ENCODE measurements at regions not wholly inside any gene's neighbourhood (a gene's known extent, or its start where the extent isn't known, plus 50 kb on each side); places are given as distances from the start of the nearest gene placed in this dataset.

DNA sequence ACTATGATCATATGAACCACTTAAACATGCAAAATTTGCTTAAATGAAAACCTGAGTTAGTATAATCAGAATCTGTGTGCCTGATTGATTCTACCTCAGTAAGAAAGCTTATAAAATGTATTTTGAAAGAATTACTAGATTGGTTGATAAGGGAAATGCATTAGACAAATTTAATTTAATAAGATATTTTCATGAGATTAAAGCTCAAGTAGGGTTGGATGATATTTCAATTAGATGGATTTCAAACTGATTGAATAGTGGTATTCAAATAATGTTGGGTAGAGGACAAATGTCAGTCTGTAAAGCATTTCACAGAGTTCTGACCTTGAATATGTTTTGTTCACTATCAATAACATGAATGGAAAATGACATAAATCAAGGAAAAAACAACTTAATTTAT lies 780.4 kb upstream of the ALCAM start:
- in situ Hi-C loops (cut with HindIII; ENCODE audit: low pct_unique_long_range_greater_than_20kb, low sequenced_read_pairs), result no loop called here
- DNase-seq (ENCODE audit: low read depth, low spot score), result no peak

DNA sequence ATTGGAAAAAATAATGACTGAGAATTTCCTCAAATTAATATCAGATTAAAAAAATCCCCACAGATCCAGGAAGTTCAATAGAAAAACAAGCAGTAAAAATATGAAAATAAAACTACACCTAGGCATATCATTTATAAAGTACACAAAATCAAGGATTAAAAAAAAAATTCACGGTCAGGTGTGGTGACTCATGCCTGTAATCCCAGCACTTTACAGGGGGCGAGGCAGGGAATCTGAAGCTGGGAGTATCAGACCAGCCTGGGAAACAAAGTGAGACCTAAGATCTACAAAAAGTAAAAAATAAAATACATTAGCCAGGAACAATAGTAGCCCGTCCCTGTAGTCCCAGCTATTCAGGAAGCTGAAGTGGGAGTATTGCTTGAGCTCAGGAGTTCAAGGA lies 778.3 kb upstream of the ALCAM start:
- in situ Hi-C loops (cut with HindIII; ENCODE audit: low pct_unique_long_range_greater_than_20kb, low sequenced_read_pairs), result no loop called here
- no peak for DNase-seq (ENCODE audit: low read depth, low spot score)

DNA sequence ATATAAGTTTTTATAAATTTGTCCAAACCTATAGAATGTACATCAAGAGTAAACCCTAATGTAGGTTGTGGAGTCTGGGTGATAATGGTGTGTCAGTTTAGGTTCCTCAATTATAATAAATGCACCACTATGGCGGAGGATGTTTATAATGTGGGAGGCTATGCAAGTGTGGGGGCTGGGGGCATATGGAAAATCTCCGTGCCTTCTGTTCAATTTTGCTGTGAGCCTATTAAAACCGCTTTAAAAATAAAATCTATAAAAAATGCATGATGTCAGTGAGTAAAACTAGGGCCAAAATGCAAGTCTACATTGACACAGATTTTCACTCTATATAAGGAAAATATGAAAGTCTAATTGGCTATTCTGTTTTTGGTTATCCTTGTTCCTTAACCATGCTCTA lies 774.9 kb upstream of the ALCAM start:
- DNase-seq (ENCODE audit: low read depth, low spot score), result no peak
- in situ Hi-C loops (cut with HindIII; ENCODE audit: low pct_unique_long_range_greater_than_20kb, low sequenced_read_pairs), result no loop called here

DNA sequence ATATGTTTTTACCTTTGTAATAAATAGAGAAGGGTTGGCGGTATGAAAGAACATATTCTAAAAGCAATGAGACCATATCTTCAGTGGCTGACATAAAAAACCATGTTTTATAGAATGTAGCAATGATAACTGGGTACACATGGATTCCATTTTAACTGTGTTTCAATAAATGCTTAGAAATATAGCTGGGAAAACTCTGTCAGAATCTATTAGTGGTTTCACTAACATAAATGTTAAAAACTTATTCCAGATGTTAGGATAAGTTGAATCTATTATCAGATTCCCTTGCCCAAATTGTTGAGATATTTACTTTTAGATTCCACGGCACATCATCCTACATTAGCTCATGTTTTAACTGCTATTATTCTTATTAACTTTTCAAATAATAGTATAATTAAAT lies 772.2 kb upstream of the ALCAM start:
- DNase-seq (ENCODE audit: low read depth, low spot score), result no peak
- in situ Hi-C loops (cut with HindIII; ENCODE audit: low pct_unique_long_range_greater_than_20kb, low sequenced_read_pairs), result no loop called here

DNA sequence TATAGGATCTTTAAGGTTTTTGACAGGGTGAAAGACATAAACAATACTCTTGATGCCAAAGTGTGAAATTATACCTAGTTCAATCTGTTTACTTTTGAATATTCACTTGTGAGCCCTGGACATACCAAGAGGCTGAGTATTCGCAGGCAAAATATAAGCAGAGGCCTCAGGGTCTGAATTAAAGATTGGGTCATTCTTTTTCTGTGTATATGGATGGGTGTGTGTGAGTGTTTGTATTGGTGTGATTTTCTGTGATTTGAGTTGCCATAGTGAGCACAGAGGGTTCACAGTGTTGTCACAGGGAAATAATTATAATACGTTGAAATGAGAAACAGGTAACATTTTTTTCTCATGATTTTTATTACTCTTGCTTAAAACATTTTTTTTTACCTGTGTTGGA lies 770.7 kb upstream of the ALCAM start:
- no peak for DNase-seq (ENCODE audit: low read depth, low spot score)
- in situ Hi-C loops (cut with HindIII; ENCODE audit: low pct_unique_long_range_greater_than_20kb, low sequenced_read_pairs), result no loop called here

DNA sequence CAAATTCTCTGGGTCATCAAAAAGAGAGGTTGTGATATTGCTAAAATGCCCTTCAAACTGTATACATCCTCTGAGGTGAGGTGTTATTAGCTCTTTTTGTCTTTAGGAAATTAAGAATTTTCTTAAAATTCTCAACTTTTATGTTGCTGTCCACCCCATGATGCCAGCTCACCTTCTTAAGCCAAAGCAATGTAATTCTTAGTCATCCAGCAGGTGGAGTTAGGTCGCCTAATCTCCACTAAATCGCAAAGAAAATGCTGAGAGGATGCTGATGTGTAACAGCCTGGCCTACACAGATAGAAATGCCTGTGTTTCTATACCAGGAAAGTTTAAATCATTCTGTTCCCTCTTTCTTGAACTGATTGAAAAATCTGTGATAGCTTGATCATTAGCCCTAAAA lies 770.2 kb upstream of the ALCAM start:
- in situ Hi-C loops (cut with HindIII; ENCODE audit: low pct_unique_long_range_greater_than_20kb, low sequenced_read_pairs), result no loop called here
- DNase-seq (ENCODE audit: low read depth, low spot score), result peak; percentile 72

DNA sequence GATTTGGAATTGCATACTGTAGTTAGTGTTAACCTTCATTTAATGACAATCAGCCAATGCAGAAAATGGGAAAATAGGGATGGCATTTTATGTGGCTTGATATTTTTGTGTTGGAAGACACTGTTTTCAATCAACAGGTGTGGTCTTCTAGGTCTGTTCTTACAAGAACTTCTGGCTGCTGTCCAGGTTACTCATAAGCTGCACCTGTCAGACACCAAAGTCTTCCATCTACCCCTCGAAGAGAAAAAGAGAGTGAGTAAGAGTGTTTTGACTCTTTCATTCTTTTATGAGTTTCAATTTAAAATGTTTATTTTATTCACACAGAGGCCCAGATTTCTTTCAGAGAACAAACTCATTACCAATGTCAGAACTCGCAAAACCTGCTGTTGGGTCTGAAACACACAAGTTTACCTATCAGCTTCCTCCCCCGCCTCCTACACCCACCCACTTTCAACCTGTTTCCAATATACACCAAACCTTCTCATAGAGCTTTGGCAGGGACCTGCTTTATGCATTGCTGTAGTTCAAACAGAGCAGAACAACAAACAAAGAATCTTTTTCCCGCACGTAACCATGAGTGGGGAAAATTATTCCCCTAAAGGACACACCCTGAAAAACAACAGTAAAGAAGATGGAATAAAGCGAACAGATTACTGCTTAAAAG lies 767.7 kb upstream of the ALCAM start:
- in situ Hi-C loops (cut with HindIII; ENCODE audit: low pct_unique_long_range_greater_than_20kb, low sequenced_read_pairs), result no loop called here
- no peak for DNase-seq (ENCODE audit: low read depth, low spot score)

DNA sequence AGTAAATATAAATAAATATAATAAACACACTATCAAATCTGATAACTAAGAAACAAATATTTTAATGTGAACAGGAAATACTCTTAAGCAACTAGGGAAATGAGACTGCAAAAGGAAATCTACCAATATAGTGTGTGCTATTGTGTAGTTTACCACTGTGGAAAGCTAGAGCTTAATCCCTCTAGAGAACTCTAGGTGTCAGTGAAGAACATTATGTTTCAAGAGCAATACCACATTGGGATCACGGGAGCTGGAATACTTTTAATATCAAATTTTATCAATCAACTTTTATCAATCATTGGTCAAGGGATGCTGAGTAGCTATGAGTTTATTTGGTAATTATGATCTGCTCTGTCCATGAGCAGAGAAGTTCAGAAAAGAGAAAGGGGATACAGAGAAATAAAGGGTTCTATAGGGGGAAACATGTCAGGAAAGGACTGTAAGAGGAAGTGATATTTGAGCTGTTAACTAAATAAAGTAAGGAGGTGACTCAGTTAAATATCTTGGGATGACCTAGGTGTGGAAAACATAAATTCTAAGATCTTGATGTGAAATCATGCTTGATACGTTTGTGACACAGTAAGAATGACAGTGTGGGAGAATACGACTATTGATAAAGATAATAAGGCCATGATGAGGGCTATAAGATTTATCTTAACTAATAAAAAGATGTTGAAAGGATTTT lies 762.2 kb upstream of the ALCAM start:
- peak; percentile 53 for DNase-seq (ENCODE audit: low read depth, low spot score)
- in situ Hi-C loops (cut with HindIII; ENCODE audit: low pct_unique_long_range_greater_than_20kb, low sequenced_read_pairs), result no loop called here

DNA sequence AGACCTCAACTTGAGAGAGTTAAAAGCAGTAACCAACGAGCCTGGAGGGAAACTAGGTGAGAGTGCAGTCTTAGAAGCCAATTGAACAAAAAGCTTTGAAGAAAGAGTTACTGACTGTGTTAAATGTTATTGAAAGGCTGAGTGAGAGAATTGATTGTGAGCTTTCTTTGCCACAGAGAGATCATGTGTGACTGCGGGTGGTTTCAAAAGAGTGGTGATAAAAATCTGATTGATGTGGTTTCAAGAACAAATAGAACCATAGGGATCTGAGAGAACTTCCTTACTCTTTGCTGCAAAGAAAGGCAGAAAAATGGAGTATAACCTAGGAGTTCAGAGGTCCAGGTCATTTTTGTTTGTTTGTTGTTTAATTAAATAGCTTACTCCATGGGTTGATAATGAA lies 759.9 kb upstream of the ALCAM start:
- in situ Hi-C loops (cut with HindIII; ENCODE audit: low pct_unique_long_range_greater_than_20kb, low sequenced_read_pairs), result no loop called here

DNA sequence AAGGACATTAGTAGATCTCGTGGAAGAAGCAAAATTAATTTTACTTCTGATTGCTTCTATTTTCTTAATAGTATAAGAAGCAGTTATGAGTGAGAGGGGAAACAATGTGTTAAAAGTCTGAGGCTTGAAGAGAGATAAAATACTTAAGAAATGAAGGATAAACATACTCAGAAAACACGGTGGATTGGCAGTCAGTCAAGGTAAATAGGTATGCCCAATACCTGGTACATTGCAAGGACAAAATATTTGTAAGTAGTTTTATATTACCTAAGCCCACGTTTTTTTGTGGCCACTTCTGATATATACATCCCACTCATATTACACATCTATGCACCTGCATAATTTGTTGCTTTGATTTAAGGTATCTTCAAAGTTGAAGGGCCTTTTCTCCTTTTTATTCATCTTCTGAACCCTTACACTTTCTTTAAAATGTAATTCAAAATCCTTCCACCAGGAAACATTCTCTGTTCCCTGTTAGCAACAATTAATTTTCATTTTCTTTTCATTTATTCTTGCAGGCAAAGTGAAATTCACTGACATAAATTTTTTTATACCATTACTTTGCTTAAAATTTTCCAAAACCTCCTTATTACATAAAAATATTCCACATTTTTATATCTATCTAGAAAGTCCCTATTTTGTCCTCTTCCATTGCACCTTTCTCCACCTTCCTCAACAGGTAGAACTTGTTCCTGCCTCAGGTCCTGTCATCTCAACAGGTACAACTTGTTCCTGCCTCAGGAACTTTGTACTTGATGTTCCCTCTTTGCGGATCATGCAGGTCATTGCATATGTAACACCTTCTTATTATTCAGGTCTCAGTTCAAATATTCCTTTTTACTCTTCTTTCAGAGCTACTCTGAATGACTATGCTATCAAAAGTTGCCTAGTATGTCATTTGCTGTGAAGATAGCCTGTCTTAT lies 755.7 kb upstream of the ALCAM start:
- in situ Hi-C loops (cut with HindIII; ENCODE audit: low pct_unique_long_range_greater_than_20kb, low sequenced_read_pairs), result no loop called here
- DNase-seq (ENCODE audit: low read depth, low spot score), result no peak

More for the DNA sequence above, 759.9 kb upstream of the ALCAM start:
- DNase-seq (ENCODE audit: low read depth, low spot score), result peak; percentile 41

DNA sequence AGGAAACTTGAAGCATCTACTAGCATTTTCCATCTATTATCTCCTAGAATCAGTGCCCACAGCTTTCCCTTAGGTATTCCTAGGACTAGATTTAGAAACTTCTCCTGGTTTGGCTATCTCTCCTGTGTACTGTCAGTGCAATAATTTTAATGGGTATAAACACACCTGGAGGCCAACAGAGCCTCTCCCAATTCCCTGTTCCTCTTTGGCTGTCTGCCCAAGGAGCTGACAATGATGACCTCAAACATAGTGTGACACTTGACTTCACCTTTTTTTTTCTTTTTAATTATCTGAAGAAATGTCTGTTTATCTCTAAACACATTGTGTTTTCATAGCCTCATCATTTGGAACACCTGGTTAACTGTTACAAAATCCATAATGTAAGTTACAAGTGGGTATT lies 754.5 kb upstream of the ALCAM start:
- in situ Hi-C loops (cut with HindIII; ENCODE audit: low pct_unique_long_range_greater_than_20kb, low sequenced_read_pairs), result no loop called here
- DNase-seq (ENCODE audit: low read depth, low spot score), result no peak

DNA sequence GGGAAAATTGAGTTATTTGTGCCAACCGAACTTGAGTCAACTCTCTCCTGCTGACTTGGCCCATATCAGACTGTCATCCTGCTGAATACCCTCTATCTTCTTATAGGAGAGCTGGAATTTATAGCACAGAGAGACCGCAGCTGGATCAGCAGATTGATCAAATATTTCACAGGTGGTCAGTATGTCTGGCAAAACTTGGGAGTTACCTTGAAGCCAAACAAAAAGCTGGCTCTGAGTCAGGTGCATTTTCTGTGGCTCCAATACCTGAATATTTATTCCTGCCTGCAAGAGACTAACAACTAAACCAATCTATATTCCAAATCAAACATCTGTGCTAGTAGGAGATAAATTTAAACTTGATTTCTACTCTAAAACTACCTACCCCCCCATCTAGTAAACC lies 752.1 kb upstream of the ALCAM start:
- DNase-seq (ENCODE audit: low read depth, low spot score), result no peak
- in situ Hi-C loops (cut with HindIII; ENCODE audit: low pct_unique_long_range_greater_than_20kb, low sequenced_read_pairs), result no loop called here

DNA sequence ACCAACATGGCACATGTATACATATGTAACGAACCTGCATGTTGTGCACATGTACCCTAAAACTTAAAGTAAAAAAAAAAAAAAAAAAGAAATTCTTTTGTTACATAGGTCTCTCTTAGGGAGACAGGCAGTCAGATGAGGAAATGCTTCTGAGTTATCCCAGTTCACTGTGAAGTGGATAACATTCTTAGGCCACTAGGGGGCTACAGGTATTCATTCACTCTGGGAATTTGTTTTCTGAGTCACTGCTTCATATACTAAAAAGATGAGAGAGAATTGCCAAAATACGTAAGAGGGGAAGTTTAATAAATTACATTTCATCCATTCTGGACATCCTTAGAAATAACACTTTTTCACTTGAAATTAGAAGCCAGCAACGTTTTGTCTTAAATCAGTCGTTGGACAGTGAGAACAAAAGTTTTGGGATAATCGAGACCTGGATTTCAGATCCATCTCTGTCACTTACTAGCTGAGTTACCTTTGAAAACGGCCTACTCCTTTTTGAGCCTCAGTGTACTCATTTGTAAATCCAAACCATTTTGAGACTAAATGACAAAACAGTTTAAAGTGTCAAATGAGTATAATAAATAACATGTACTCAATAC lies 738.4 kb upstream of the ALCAM start:
- in situ Hi-C loops (cut with HindIII; ENCODE audit: low pct_unique_long_range_greater_than_20kb, low sequenced_read_pairs), result no loop called here
- DNase-seq (ENCODE audit: low read depth, low spot score), result peak; percentile 71

DNA sequence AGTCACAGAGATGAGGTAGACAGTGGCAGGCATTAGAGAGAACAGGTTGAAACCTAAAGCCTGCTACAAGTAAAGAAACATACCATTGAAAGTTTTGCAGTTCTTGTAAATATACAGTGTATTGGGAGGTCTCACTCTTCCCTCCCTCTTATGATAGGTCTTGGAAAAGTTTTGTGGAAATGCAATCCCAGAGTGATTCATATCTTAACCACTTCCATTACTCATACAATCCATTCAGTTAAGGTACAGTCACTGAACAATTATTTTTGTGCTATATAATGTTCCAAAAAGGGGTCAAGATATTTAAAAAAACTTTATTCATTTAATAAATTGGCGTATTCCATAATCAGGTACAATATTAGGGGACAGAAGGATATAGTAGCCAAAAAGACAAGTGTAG lies 737.7 kb upstream of the ALCAM start:
- DNase-seq (ENCODE audit: low read depth, low spot score), result no peak
- in situ Hi-C loops (cut with HindIII; ENCODE audit: low pct_unique_long_range_greater_than_20kb, low sequenced_read_pairs), result no loop called here

DNA sequence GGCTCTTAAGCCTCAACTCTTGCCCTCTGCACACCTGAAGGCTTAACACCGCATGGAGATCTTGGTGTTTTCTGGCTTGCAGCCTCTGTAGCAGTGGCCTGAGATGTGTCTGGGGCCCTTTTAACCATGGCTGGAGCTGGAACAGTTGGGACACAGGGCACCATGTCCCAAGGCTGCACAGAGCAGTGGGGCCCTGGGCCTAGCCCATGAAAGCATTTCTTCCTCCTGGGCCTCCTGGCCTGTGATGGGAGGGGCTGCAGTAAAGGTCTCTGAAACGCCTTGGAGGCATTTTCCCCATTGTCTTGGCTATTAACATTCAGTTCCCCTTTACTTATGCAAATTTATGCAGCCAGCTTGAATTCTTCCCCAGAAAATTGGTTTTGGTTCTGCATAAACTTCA lies 735.5 kb upstream of the ALCAM start:
- in situ Hi-C loops (cut with HindIII; ENCODE audit: low pct_unique_long_range_greater_than_20kb, low sequenced_read_pairs), result no loop called here

DNA sequence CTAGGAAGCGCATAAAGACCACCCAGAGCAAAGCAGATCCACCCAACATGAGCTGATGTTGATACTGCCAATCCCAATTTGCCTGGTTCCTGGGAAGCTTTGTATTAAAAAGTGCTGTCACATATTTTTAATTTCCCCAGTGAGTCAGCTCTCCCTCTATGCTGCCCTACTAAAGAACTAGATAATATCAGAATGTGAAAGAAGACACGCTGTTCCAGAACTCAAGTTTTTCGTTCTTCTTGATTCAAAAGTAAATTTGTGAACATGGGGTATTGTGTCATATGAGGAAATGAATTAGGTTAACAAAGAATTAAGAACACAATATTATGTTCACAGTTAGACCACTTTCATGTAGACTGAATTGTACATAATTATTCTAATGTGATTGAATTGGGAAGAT lies 734.2 kb upstream of the ALCAM start:
- in situ Hi-C loops (cut with HindIII; ENCODE audit: low pct_unique_long_range_greater_than_20kb, low sequenced_read_pairs), result no loop called here
- DNase-seq (ENCODE audit: low read depth, low spot score), result no peak

More for the DNA sequence above, 735.5 kb upstream of the ALCAM start:
- no peak for DNase-seq (ENCODE audit: low read depth, low spot score)

DNA sequence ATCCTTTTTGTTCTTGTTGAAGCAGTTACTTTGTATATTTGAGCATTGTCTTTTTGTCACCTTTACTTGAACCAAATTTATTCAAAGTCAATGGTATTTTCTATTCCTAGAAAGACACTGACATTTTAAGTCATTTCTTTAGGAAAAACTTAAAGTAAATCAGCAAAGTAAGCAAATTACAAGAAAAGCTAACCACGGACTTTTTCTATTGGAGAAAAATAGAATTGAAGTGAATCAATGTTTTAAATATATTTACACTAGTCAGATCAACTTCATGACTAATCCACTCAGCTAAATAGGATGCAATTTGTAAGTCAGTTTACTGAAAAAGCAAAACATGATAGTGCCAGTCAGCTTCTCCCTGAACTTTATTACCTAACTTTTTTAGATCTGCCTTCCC lies 733.8 kb upstream of the ALCAM start:
- in situ Hi-C loops (cut with HindIII; ENCODE audit: low pct_unique_long_range_greater_than_20kb, low sequenced_read_pairs), result no loop called here
- no peak for DNase-seq (ENCODE audit: low read depth, low spot score)

DNA sequence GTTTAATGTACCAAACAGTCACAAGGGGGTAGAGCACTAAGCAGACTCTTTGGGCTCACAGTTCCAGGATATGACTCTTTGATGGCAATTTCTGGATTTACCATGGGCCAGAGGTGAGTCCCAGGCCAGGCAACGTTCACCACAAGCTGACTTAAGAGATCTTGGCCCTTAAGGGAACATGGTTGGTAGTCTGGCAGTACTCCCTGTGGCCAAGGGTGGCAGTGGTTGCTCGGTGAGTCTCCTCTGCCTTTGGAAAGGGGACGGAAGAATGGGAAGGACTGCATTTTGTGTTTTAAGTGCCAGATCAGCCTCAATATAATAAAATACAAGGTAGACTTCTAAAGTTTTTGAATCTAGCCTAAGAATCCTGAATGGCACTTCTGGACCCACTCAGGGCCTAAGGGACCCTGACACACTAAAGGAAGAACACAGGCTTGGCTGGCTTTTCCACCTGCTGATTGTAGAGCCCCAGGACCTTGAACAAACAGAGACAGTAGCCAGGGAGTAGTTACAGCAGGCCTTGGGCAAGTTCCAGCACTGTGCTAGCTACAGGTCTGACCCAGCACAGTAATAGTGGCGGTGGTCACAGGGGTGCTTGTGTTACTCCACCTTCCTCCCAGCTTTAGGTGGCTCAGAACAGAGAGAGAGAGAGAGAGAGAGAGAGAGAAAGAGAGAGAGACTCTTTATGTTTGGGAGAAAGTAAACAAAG lies 730.7 kb upstream of the ALCAM start:
- DNase-seq (ENCODE audit: low read depth, low spot score), result peak; percentile 40

More for the DNA sequence above, 730.7 kb upstream of the ALCAM start:
- in situ Hi-C loops (cut with HindIII; ENCODE audit: low pct_unique_long_range_greater_than_20kb, low sequenced_read_pairs), result no loop called here

Data from SK-MEL-5 (cell line).